ENCODE measurements at regions not wholly inside any gene's neighbourhood (a gene's known extent, or its start where the extent isn't known, plus 50 kb on each side); places are given as distances from the start of the nearest gene placed in this dataset.

DNA sequence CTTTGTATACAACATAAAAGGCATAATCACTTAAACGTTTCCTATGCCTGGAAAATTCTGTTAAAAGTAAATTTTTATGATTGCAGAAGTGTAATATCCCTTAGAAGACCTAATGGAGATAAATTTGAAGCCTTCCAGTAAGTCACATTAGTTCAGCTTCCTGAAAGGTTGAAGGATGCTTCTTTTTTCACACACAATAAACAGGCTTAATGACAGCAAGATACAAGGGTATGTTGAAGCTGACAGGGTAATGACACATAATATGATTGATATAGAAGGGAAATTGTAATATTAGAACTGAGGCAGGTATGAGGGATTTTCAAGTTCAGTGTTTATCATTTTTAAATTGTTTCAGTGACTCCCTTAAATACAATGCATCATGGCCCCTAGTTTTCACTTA lies 161.8 kb upstream of the NAALADL2 start:
- Histone ChIP-seq H3K9me3 (ENCODE audit: control insufficient read depth in 2 of 2, insufficient read depth in 1 of 2, low read depth in 1 of 2, low read length in 1 of 2) (no peaks in the 10 kb centered on the region), H3K36me3 (ENCODE audit: control insufficient read depth in 3 of 3, insufficient read depth in 2 of 3, low read depth in 1 of 3, low read length in 3 of 3) (no peaks in the 10 kb centered on the region), H3K4me3 (ENCODE audit: low read depth in 1 of 3, low read length in 3 of 3) (no peak overlapping the region), H3K27me3 (ENCODE audit: control insufficient read depth in 3 of 3, insufficient read depth in 3 of 3, low read length in 3 of 3) (no peaks in the 10 kb centered on the region), H3K27ac (ENCODE audit: low read depth in 1 of 3, low read length in 2 of 3) (no peak overlapping the region), H3K4me1 (ENCODE audit: control insufficient read depth in 3 of 3, insufficient read depth in 2 of 3, low read depth in 1 of 3, low read length in 2 of 3) (no peaks in the 10 kb centered on the region)
- FAIRE-seq (no peak), DNase-seq (no peak)
- 61 to 68% (median 64%) methylated on average over 1 of the region's 1 CpG for WGBS, 3 donors

DNA sequence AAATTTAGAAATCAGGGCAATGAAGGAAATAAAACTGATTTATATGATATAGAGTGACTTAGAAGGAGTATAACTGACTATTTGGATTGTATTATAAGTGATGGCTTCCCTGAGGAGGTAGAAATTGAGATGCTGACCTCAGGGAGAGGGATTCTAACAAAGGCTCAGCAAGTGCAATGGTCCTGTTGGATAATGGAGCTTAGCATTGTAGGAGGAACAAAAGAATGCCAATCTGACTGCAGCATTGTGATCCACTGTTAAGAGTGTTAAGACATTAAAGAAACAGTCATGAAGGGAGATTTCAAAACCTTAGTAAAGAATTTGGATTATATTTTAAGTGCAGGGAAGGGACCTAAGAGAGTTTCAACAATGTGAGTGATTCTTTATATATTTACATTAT lies 158.4 kb upstream of the NAALADL2 start:
- no peak overlapping the region for H3K27ac ChIP-seq (ENCODE audit: low read depth in 1 of 3, low read length in 2 of 3)
- no peak overlapping the region for H3K4me3 ChIP-seq (ENCODE audit: low read depth in 1 of 3, low read length in 3 of 3)
- H3K27me3 ChIP-seq (ENCODE audit: control insufficient read depth in 3 of 3, insufficient read depth in 3 of 3, low read length in 3 of 3), result no peaks in the 10 kb centered on the region
- DNase-seq, result no peak
- FAIRE-seq, result no peak
- H3K4me1 ChIP-seq (ENCODE audit: control insufficient read depth in 3 of 3, insufficient read depth in 2 of 3, low read depth in 1 of 3, low read length in 2 of 3), result no peaks in the 10 kb centered on the region
- no peaks in the 10 kb centered on the region for H3K9me3 ChIP-seq (ENCODE audit: control insufficient read depth in 2 of 2, insufficient read depth in 1 of 2, low read depth in 1 of 2, low read length in 1 of 2)
- no peaks in the 10 kb centered on the region for H3K36me3 ChIP-seq (ENCODE audit: control insufficient read depth in 3 of 3, insufficient read depth in 2 of 3, low read depth in 1 of 3, low read length in 3 of 3)

GRCh38 chr3:174710612-174711011 lies 148.5 kb upstream of the NAALADL2 start:
- no peaks in the 10 kb centered on the region for H3K27me3 ChIP-seq (ENCODE audit: control insufficient read depth in 3 of 3, insufficient read depth in 3 of 3, low read length in 3 of 3)
- WGBS, 3 donors, result 74 to 87% (median 79%) methylated on average over 2 of the region's 2 CpGs
- FAIRE-seq, result no peak
- H3K9me3 ChIP-seq (ENCODE audit: control insufficient read depth in 2 of 2, insufficient read depth in 1 of 2, low read depth in 1 of 2, low read length in 1 of 2), result no peaks in the 10 kb centered on the region
- H3K27ac ChIP-seq (ENCODE audit: low read depth in 1 of 3, low read length in 2 of 3), result no peak overlapping the region
- no peak overlapping the region for H3K4me3 ChIP-seq (ENCODE audit: low read depth in 1 of 3, low read length in 3 of 3)
- no peak for DNase-seq
- no peaks in the 10 kb centered on the region for H3K4me1 ChIP-seq (ENCODE audit: control insufficient read depth in 3 of 3, insufficient read depth in 2 of 3, low read depth in 1 of 3, low read length in 2 of 3)
- H3K36me3 ChIP-seq (ENCODE audit: control insufficient read depth in 3 of 3, insufficient read depth in 2 of 3, low read depth in 1 of 3, low read length in 3 of 3), result no peaks in the 10 kb centered on the region

GRCh38 chr3:174715386-174715785 lies 143.7 kb upstream of the NAALADL2 start:
- Histone ChIP-seq H3K4me3 (ENCODE audit: low read depth in 1 of 3, low read length in 3 of 3) (no peak overlapping the region), H3K4me1 (ENCODE audit: control insufficient read depth in 3 of 3, insufficient read depth in 2 of 3, low read depth in 1 of 3, low read length in 2 of 3) (no peaks in the 10 kb centered on the region), H3K9me3 (ENCODE audit: control insufficient read depth in 2 of 2, insufficient read depth in 1 of 2, low read depth in 1 of 2, low read length in 1 of 2) (no peaks in the 10 kb centered on the region), H3K27me3 (ENCODE audit: control insufficient read depth in 3 of 3, insufficient read depth in 3 of 3, low read length in 3 of 3) (no peaks in the 10 kb centered on the region), H3K36me3 (ENCODE audit: control insufficient read depth in 3 of 3, insufficient read depth in 2 of 3, low read depth in 1 of 3, low read length in 3 of 3) (no peaks in the 10 kb centered on the region), H3K27ac (ENCODE audit: low read depth in 1 of 3, low read length in 2 of 3) (no peak overlapping the region)
- DNase-seq (no peak), FAIRE-seq (no peak)

DNA sequence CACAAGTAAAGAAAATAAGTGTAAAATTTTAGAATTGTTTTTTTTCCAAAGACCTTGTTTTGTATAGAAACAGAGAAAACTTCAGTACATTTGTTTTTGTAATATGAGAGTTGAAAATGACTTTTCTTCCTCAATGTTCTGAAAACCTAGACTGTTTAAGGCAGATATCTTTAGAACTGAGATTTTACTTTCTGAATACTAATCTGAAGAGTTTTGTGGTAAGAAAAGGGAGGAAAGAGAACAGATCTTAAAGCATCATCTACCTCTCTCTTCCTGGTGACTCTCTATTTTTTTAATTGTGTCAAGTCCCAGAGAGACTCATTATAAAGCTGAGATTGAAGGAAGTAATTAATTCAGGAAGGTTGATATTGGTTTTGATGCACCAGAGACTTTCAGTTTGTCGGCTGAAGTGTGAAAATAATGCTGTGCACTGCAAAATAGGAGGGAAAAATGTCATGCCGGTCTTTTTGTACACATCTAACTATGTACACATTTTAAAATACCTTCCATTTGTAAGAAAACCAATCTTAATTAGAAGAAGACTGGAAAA lies 142.1 kb upstream of the NAALADL2 start:
- no peak overlapping the region for H3K27ac ChIP-seq (ENCODE audit: low read depth in 1 of 3, low read length in 2 of 3)
- no peaks in the 10 kb centered on the region for H3K4me1 ChIP-seq (ENCODE audit: control insufficient read depth in 3 of 3, insufficient read depth in 2 of 3, low read depth in 1 of 3, low read length in 2 of 3)
- H3K27me3 ChIP-seq (ENCODE audit: control insufficient read depth in 3 of 3, insufficient read depth in 3 of 3, low read length in 3 of 3), result no peaks in the 10 kb centered on the region
- DNase-seq (no peak), FAIRE-seq (no peak)
- H3K4me3 ChIP-seq (ENCODE audit: low read depth in 1 of 3, low read length in 3 of 3), result no peak overlapping the region
- no peaks in the 10 kb centered on the region for H3K9me3 ChIP-seq (ENCODE audit: control insufficient read depth in 2 of 2, insufficient read depth in 1 of 2, low read depth in 1 of 2, low read length in 1 of 2)
- H3K36me3 ChIP-seq (ENCODE audit: control insufficient read depth in 3 of 3, insufficient read depth in 2 of 3, low read depth in 1 of 3, low read length in 3 of 3), result no peaks in the 10 kb centered on the region
- 78 to 90% (median 81%) methylated on average over 2 of the region's 2 CpGs for WGBS, 3 donors

- H3K9me3 ChIP-seq (ENCODE audit: control insufficient read depth in 2 of 2, insufficient read depth in 1 of 2, low read depth in 1 of 2, low read length in 1 of 2), result no peaks in the 10 kb centered on the region
- no peaks in the 10 kb centered on the region for H3K36me3 ChIP-seq (ENCODE audit: control insufficient read depth in 3 of 3, insufficient read depth in 2 of 3, low read depth in 1 of 3, low read length in 3 of 3)
- no peak overlapping the region for H3K4me3 ChIP-seq (ENCODE audit: low read depth in 1 of 3, low read length in 3 of 3)
- FAIRE-seq (no peak), DNase-seq (no peak)
- H3K27ac ChIP-seq (ENCODE audit: low read depth in 1 of 3, low read length in 2 of 3), result no peak overlapping the region
- 90 to 93% (median 91%) methylated on average over 5 of the region's 5 CpGs for WGBS, 3 donors
- H3K27me3 ChIP-seq (ENCODE audit: control insufficient read depth in 3 of 3, insufficient read depth in 3 of 3, low read length in 3 of 3), result no peaks in the 10 kb centered on the region
- no peaks in the 10 kb centered on the region for H3K4me1 ChIP-seq (ENCODE audit: control insufficient read depth in 3 of 3, insufficient read depth in 2 of 3, low read depth in 1 of 3, low read length in 2 of 3)
Observed at GRCh38 chr3:174720717-174721116, 138.4 kb upstream of the NAALADL2 start.

DNA sequence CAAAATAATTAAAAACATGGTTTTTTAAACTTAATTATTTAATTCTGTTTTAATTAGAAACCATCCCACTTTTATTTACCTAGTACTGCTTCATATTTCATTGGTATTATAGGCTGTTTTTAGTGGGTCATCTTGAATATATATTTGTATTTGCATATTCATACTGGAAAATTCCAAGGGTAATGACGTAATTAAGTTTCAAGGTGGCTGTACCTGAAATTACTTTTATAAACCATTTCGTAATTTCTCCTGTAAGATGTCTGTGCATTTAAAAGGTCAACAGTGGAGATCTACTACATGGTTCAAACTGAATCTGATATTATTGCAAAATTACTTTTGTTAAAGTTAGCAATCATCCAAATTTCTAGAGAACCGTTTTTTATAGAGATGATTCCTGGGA lies 133.8 kb upstream of the NAALADL2 start:
- FAIRE-seq, result no peak
- WGBS, 3 donors, result 86 to 92% (median 89%) methylated on average over 3 of the region's 3 CpGs

DNA sequence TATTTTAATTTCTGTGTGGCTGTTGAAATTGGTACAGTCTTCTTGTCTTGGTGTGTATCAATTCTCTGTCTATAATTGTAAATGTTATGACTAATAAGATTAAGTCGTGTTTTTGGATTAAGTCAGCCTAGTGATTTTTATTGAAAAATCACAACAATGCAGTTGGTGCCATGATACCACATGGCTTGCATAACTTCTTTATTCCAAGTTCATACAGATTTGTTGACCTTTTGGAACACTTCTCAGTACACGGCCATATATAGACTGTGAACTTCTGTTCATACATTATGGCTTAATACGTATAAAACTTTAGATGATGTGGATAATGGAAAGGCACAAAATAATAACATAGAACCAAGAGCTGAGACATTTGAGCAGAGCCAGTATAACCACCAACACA lies 121.2 kb upstream of the NAALADL2 start:
- no peak overlapping the region for H3K4me3 ChIP-seq (ENCODE audit: low read depth in 1 of 3, low read length in 3 of 3)
- H3K9me3 ChIP-seq (ENCODE audit: control insufficient read depth in 2 of 2, insufficient read depth in 1 of 2, low read depth in 1 of 2, low read length in 1 of 2), result peaks cover 0 to 17% of the 10 kb centered on the region in 2 donors
- FAIRE-seq (no peak), DNase-seq (no peak)
- H3K4me1 ChIP-seq (ENCODE audit: control insufficient read depth in 3 of 3, insufficient read depth in 2 of 3, low read depth in 1 of 3, low read length in 2 of 3), result no peaks in the 10 kb centered on the region
- 76 to 88% (median 85%) methylated on average over 3 of the region's 3 CpGs for WGBS, 3 donors
- H3K36me3 ChIP-seq (ENCODE audit: control insufficient read depth in 3 of 3, insufficient read depth in 2 of 3, low read depth in 1 of 3, low read length in 3 of 3), result no peaks in the 10 kb centered on the region
- H3K27me3 ChIP-seq (ENCODE audit: control insufficient read depth in 3 of 3, insufficient read depth in 3 of 3, low read length in 3 of 3), result no peaks in the 10 kb centered on the region
- no peak overlapping the region for H3K27ac ChIP-seq (ENCODE audit: low read depth in 1 of 3, low read length in 2 of 3)

More for the DNA sequence above, 133.8 kb upstream of the NAALADL2 start:
- H3K9me3 ChIP-seq (ENCODE audit: control insufficient read depth in 2 of 2, insufficient read depth in 1 of 2, low read depth in 1 of 2, low read length in 1 of 2), result no peaks in the 10 kb centered on the region
- H3K27ac ChIP-seq (ENCODE audit: low read depth in 1 of 3, low read length in 2 of 3), result no peak overlapping the region
- no peaks in the 10 kb centered on the region for H3K4me1 ChIP-seq (ENCODE audit: control insufficient read depth in 3 of 3, insufficient read depth in 2 of 3, low read depth in 1 of 3, low read length in 2 of 3)
- H3K4me3 ChIP-seq (ENCODE audit: low read depth in 1 of 3, low read length in 3 of 3), result no peak overlapping the region
- H3K27me3 ChIP-seq (ENCODE audit: control insufficient read depth in 3 of 3, insufficient read depth in 3 of 3, low read length in 3 of 3), result no peaks in the 10 kb centered on the region
- H3K36me3 ChIP-seq (ENCODE audit: control insufficient read depth in 3 of 3, insufficient read depth in 2 of 3, low read depth in 1 of 3, low read length in 3 of 3), result no peaks in the 10 kb centered on the region
- no peak for DNase-seq

DNA sequence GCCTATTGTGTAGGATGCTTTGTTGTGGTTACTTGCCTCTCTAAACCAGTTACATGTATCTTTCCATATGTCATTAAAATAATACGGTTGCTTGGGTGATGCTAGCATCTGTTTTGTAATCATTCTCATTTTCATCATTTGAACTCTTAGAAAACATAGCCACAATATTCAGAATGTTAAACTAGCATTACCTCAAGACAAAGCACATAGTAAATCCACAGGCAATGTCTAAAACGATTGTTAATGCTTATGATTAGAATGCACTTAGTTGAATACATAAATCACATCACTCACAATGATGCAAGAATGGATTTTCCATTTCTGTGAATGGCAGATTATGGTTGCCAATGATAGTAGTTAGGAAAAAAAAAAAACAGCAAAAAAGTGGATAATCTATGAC lies 110.0 kb upstream of the NAALADL2 start:
- no peak overlapping the region for H3K27ac ChIP-seq (ENCODE audit: low read depth in 1 of 3, low read length in 2 of 3)
- 81 to 84% (median 82%) methylated on average over 2 of the region's 2 CpGs for WGBS, 3 donors
- no peaks in the 10 kb centered on the region for H3K36me3 ChIP-seq (ENCODE audit: control insufficient read depth in 3 of 3, insufficient read depth in 2 of 3, low read depth in 1 of 3, low read length in 3 of 3)
- no peak for DNase-seq
- H3K27me3 ChIP-seq (ENCODE audit: control insufficient read depth in 3 of 3, insufficient read depth in 3 of 3, low read length in 3 of 3), result no peaks in the 10 kb centered on the region
- no peak for FAIRE-seq
- H3K9me3 ChIP-seq (ENCODE audit: control insufficient read depth in 2 of 2, insufficient read depth in 1 of 2, low read depth in 1 of 2, low read length in 1 of 2), result peaks cover 0 to 5% of the 10 kb centered on the region in 2 donors
- H3K4me1 ChIP-seq (ENCODE audit: control insufficient read depth in 3 of 3, insufficient read depth in 2 of 3, low read depth in 1 of 3, low read length in 2 of 3), result no peaks in the 10 kb centered on the region
- H3K4me3 ChIP-seq (ENCODE audit: low read depth in 1 of 3, low read length in 3 of 3), result no peak overlapping the region
